ENCODE measurements at regions not wholly inside any gene's neighbourhood (a gene's known extent, or its start where the extent isn't known, plus 50 kb on each side); places are given as distances from the start of the nearest gene placed in this dataset.

DNA sequence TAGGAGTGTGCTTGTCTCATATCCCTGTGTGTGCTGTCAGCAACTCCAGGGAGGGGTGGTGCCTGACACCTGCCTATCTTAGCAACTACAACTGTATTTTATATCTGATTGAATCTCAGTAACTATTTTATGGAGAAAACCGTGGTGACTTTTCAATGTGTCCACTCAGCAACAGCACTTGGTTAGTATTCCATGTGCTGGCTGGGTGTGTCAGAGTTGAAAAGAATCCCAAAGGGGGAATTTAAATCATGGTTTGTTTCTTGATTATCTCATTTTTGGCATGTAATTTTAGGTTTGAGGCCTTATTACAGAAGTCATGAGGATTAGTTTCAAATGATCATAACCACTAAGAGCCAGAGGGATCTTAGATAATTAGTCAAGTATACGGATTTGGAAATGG is 425.7 kb upstream of the FZD8 start:
- Histone ChIP-seq H3K27ac (no peak overlapping the region), H3K36me3 (no peaks in the 10 kb centered on the region), H3K4me3 (no peak overlapping the region), H3K9me3 (peaks cover 9 to 13% of the 10 kb centered on the region in 2 donors), H3K4me1 (no peaks in the 10 kb centered on the region), H3K27me3 (no peaks in the 10 kb centered on the region)
- no peak for DNase-seq (ENCODE audit: low spot score in 2 of 2)
- intact Hi-C loops (cut with DNase I; ENCODE audit: low total_unique reads), result no loop called here
- TF ChIP-seq, protein P1, sequence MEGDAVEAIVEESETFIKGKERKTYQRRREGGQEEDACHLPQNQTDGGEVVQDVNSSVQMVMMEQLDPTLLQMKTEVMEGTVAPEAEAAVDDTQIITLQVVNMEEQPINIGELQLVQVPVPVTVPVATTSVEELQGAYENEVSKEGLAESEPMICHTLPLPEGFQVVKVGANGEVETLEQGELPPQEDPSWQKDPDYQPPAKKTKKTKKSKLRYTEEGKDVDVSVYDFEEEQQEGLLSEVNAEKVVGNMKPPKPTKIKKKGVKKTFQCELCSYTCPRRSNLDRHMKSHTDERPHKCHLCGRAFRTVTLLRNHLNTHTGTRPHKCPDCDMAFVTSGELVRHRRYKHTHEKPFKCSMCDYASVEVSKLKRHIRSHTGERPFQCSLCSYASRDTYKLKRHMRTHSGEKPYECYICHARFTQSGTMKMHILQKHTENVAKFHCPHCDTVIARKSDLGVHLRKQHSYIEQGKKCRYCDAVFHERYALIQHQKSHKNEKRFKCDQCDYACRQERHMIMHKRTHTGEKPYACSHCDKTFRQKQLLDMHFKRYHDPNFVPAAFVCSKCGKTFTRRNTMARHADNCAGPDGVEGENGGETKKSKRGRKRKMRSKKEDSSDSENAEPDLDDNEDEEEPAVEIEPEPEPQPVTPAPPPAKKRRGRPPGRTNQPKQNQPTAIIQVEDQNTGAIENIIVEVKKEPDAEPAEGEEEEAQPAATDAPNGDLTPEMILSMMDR (IDR thresholded peaks at IDR 0.05), result no peak
- TF ChIP-seq POLR2A (IDR thresholded peaks at IDR 0.05) (no peak), POLR2AphosphoS5 (IDR thresholded peaks at IDR 0.05) (no peak)

DNA sequence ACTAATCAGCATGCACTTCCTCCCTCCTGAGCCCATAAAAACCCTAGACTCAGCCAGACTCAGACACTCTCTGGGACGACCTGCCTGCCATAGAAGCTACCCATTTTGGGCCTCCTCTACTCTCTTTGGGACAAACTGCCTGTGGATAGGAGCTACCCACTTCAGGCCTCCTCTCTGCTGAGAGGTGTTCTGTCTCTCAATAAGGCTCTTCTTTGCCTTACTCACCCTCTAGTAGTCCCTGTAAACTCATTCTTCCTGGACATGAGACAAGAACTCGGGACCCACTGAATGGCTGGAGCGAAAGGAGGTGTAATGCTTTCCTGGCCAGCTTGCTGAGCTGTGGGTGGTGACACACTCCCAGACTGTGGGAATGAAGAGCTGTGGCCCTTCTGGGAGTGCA is 424.8 kb upstream of the FZD8 start:
- no peaks in the 10 kb centered on the region for H3K36me3 ChIP-seq
- DNase-seq (ENCODE audit: low spot score in 2 of 2), result no peak
- H3K9me3 ChIP-seq, result peaks cover 9 to 13% of the 10 kb centered on the region in 2 donors
- H3K27me3 ChIP-seq, result no peaks in the 10 kb centered on the region
- H3K4me1 ChIP-seq, result no peaks in the 10 kb centered on the region
- H3K4me3 ChIP-seq, result no peak overlapping the region
- no peak for TF ChIP-seq POLR2A (IDR thresholded peaks at IDR 0.05)
- TF ChIP-seq, protein P1 (IDR thresholded peaks at IDR 0.05), result no peak
- no peak for TF ChIP-seq POLR2AphosphoS5 (IDR thresholded peaks at IDR 0.05)
- H3K27ac ChIP-seq, result no peak overlapping the region
- intact Hi-C loops (cut with DNase I; ENCODE audit: low total_unique reads), result no loop called here

DNA sequence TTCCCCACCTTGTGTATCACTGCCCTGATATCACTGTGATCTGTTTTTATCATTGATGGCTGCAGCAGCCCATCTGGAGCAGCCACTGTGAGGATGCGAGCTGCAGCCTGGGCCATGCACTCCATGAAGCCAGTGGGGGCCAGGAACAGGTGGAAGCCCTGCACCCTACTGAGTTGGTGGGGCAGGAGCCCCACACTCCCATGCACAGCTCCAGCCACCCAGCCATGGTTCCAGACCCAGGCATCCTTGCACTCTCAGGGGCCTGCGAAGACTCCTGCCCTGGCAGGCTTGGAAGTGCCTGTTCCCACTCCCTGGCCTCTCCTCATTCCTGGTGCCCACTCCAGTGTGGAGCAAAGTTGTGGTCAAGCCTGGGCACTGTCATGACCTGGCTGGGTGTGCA is 424.0 kb upstream of the FZD8 start:
- Histone ChIP-seq H3K36me3 (no peaks in the 10 kb centered on the region), H3K4me3 (no peak overlapping the region), H3K27me3 (no peaks in the 10 kb centered on the region), H3K4me1 (no peaks in the 10 kb centered on the region), H3K9me3 (peaks cover 9 to 13% of the 10 kb centered on the region in 2 donors), H3K27ac (no peak overlapping the region)
- intact Hi-C loops (cut with DNase I; ENCODE audit: low total_unique reads), result no loop called here
- no peak for DNase-seq (ENCODE audit: low spot score in 2 of 2)
- TF ChIP-seq POLR2AphosphoS5 (IDR thresholded peaks at IDR 0.05) (no peak), POLR2A (IDR thresholded peaks at IDR 0.05) (no peak)
- TF ChIP-seq, protein P1 (IDR thresholded peaks at IDR 0.05), result no peak

DNA sequence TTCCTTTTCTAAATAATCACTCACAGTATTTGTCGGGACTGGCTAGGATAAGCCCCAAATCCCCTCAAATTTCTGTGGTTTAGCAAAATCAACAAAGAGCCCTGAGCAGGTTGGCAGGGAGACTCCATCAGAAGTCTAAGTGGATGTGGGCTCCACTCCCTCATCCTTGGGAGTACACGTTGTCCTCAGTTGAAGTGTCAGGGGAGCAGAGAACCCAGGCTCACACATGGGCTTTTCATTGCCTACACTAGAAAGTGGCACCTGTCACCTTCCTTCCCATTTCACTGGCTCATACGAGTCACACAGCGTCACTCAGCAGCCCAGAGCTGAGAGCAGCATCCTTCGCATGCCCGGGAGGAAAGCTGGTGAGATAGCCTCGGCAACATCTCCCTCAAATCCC is 421.3 kb upstream of the FZD8 start:
- no peaks in the 10 kb centered on the region for H3K36me3 ChIP-seq
- intact Hi-C loops (cut with DNase I; ENCODE audit: low total_unique reads), result no loop called here
- no peak overlapping the region for H3K27ac ChIP-seq
- peaks cover 9 to 13% of the 10 kb centered on the region in 2 donors for H3K9me3 ChIP-seq
- H3K4me3 ChIP-seq, result no peak overlapping the region
- no peaks in the 10 kb centered on the region for H3K4me1 ChIP-seq
- TF ChIP-seq, protein P1 (IDR thresholded peaks at IDR 0.05), result no peak
- TF ChIP-seq POLR2AphosphoS5 (IDR thresholded peaks at IDR 0.05), result no peak
- TF ChIP-seq POLR2A (IDR thresholded peaks at IDR 0.05), result no peak
- no peak for DNase-seq (ENCODE audit: low spot score in 2 of 2)
- no peaks in the 10 kb centered on the region for H3K27me3 ChIP-seq

DNA sequence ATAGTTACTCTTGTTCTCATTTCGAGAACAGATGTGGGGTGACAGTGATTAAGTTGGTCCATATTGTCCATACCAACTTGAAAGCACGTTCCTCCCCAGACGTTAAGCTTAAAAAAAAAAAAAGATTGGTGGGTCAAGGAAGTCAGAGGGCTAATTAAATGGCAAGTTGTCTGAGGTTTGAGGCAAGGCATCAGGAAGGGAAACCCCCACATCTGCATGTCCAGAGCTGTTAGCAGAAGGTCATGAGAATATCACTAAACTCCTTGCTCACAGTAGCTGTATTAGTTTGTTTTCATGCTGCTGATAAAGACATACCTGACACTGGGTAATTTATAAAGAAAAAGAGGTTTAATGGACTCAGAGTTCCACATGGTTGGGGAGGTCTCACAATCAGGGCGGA is 415.6 kb upstream of the FZD8 start:
- no peaks in the 10 kb centered on the region for H3K36me3 ChIP-seq
- no peaks in the 10 kb centered on the region for H3K27me3 ChIP-seq
- intact Hi-C loops (cut with DNase I; ENCODE audit: low total_unique reads), result no loop called here
- no peak for DNase-seq (ENCODE audit: low spot score in 2 of 2)
- TF ChIP-seq POLR2A (IDR thresholded peaks at IDR 0.05), result no peak
- TF ChIP-seq POLR2AphosphoS5 (IDR thresholded peaks at IDR 0.05), result no peak
- TF ChIP-seq, protein P1 (IDR thresholded peaks at IDR 0.05), result no peak
- H3K4me3 ChIP-seq, result no peak overlapping the region
- no peaks in the 10 kb centered on the region for H3K4me1 ChIP-seq
- peaks cover 0 to 4% of the 10 kb centered on the region in 2 donors for H3K9me3 ChIP-seq
- H3K27ac ChIP-seq, result no peak overlapping the region
